SK-N-DZ (cell line): ENCODE measurements at regions not wholly inside any gene's neighbourhood (a gene's known extent, or its start where the extent isn't known, plus 50 kb on each side); places are given as distances from the start of the nearest gene placed in this dataset.

Source experiments
- DNase-seq: peaks from one replicate; pipeline ENCODE4 v3.0.0-alpha.2; 2015; ENCODE audit warnings: low spot score

DNA sequence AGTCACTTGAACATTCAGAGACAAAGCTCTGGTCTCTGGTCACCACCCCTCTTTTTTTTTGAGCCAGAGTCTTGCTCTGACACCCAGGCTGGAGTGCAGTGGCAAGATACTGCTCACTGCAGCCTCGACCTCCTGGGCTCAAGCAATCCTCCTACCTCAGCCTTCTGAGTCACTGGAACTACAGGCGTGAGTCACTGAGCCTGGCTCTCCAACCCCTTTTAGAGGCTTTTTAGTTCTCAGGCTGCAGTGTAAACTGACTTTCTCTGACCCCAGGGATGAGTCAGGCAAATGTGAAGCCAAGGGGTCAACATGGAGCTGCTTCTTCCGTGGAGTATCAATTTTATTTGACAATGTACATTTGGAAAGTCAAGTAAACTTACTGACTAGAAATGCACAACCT, 229.2 kb downstream of the PTTG2 start:
- no peak for DNase-seq

DNA sequence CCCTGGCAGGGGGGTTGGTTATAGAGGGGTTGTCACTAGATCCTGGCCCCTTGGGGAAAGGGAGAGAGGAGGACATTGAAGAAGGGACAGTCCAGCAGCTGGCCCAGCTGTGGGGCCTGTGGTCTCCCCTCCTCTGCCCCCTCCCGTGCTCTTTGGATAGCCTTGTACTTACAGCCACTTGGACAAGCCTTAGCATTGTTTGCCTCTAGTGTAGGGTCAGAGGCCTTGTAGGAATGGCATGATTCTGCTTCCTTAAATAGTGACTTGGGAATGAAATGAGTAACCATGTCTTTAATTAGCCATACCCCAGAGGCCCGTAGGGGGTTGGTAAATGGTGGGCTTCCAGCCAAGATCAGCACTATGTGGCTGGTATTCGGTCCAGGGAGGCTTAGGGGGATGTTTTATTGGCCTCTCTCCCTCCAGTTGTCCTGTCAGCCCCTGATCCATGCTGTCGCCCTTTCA, 230.6 kb downstream of the PTTG2 start:
- no peak for DNase-seq

DNA sequence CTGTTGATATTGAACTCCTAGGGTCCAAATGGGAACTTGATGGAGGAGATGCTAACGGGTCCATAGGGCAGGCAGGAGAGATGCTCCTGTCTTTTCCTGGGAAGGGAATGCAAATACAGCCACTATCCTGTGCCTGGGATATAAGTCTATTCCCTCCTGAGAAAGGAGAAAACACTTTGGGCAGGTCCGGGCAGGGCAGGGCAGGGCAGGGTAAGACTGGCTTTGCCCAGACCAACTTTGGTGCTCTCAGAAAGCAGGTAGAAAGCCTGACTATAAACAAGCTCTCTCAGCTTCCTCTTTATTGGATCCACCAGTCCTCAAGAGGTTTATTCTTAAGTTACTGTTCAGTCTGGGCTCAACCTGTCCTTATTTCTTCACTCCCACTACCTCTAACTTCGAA, 232.3 kb downstream of the PTTG2 start:
- DNase-seq, result no peak

DNA sequence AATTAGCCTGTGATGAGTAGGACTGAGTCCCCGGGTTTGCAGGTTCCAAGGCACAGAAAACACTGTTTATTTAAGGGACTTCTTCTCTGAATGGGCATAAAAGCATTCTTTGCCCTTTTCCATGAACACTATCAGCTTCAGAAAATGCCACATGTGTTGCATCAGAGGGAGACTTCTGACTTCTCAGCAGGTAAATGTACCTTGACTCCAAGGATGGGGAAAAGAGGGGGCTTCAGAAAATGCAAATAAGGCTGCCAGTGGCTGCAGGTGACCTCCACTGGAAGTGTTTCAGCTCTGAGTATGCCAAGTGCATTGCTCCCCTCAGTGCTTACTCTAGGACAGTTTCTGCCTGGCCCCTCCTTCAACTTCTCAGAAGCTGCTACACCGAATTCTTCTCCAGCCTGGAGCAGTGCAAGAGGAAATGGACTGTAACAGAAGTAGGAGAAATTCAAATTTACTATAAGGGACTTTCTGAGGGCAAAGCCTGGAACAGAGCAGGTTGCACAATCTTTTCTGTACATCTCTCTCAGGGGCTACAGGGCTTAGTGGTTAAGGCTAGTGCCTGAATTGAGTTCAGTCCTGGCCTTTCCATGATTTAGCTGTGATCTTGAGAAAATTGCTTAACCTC, 233.2 kb downstream of the PTTG2 start:
- DNase-seq, result no peak

DNA sequence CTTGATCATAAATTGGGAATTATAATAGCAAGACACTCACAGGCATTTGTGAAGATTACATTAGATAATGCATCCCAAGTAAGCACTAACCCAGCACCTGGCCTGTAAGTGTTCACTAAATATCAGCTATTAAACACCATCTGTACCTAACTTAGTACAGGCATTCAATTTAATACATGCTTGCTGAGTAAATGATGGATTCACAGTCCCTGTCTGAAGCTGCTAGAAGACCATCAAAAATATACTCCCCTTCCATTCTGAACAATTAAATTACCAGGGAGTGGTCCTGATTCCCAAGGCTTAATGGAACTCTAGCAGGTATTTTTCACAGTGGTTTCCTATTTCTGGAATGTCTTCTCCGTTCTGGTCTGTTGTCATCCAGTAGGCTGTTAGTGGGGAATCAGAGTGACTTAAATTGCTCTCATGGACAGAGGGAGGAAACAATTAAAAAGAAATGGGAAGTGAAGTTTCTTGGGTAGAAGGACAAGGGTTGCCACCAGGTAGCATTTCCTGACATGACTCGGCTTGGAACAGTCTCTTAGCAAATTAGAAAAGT, 233.9 kb downstream of the PTTG2 start:
- no peak for DNase-seq

DNA sequence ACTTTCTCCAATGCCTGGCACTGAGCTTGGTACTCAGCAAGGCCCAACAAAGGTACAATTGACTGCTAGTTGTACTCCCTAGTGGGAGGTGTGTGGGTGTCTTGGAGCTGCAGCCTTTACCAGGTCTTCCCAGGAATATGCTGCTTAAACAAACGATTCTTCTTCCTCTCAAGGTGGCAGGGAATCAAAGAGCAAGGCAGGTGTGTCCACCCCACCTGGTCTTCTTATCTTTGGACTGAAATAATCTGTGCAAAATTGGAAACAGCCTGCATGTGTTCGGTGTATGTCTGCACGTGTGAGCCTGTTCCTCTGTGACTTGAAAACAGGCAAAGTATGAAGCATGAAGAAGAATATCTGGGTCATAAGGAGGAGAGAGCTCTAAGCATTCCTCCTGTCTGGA, 235.3 kb downstream of the PTTG2 start:
- no peak for DNase-seq

DNA sequence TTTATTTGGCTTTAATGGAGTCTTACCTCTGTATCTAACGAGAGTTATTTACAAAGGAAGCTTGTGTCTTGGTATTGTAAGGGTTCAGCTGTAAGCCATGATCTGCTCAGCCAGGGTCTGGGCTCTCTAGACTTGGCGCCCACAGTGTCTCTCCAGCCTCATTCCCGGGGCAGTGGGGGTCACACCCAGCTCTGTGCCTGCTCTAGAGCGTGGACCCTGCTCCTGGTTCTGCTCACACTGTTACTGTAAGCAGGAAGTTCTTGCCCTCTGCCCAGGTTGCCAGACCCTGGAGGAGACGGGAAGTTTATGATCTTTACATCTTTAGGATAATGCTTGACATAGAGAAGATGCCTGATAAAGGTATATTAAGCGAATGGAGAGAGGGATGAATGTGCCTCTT, 235.7 kb downstream of the PTTG2 start:
- DNase-seq, result no peak

DNA sequence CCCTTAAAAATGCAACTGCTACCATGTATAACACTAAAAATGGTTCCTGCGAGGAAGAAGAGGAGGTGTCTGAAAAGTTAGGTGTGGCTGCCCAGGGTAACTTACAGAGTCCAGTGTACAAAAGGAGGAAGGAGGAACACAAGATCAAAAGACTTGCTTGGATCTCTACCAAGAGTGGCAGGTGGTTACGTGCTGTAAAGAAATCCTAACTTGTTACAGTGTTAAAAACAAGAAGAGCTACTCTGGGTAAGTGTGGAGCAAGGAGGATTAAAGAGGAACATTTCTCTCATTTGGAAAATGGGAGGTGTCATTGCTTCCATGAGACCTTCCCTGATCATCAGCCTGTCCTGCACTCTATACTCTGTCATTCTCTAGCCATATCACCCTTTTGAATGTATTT, 242.0 kb downstream of the PTTG2 start:
- no peak for DNase-seq

DNA sequence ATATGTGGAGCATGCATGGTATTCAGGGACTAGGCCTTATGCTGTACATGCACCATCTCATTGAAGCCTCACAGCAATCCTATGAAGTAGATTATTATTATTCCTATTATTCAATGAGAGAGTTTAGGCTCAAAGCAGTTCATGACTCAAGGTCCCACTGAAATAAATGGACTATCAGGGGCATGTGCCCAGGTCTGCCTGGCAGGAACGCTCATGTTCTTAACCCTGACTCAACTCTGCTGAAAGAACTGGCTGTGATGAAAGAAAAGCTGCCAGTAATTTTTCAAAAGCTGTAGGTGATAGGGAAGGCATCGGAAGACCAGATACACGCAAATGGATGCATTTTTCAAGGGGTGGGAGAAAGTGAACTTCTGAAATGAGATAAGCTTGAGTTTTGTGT, 243.4 kb downstream of the PTTG2 start:
- DNase-seq, result no peak

DNA sequence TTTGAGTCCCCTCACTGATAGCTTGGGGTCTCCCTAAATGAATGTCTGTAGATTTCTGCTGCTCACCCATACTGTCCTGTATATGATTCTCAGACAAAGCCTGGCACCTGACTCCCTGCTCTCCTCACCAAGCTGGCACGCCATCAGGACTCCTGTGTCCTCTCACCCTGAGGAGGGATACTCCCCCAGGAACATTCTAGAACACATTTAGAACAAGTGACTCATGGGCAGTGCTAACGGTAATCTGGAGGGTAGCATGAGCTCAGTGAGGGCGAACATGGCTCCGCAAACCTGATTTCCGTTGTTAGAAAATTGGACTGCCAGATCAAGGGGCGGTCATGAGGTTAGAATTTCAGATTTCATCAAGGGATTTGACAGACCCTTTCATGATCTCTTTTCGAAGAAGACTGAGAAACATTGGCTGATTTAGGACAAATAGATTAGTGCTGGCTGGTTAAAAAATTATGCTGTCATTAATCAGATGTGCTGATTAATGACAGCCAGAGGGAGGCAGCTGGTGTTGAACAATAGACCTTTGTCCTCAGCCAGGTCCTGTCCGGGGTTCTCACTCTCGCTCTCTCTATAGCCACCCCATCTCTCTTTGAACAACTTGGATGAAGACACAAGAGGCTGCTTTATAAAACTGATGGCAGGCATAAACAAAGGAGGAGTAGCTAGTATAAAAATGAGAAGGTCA, 244.3 kb downstream of the PTTG2 start:
- DNase-seq, result no peak

DNA sequence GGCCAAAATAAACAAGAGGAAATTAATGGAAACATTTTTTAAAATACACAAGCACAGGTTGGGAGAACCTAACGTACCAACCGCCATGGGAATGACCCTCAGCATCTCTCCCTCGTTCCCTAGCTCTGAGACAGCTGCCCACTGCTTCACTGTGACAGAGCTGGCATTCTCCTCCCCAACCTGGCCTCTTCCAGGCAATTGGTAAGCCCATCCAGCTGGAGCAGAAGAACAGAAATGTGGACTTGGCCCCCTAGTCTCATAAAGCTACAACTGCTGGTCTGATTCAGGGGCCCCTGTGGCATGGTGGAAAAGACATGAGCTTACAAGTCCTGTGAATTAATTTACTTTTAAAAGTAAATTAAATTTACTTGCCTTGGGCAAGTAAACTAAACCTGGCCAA, 245.1 kb downstream of the PTTG2 start:
- DNase-seq, result no peak

DNA sequence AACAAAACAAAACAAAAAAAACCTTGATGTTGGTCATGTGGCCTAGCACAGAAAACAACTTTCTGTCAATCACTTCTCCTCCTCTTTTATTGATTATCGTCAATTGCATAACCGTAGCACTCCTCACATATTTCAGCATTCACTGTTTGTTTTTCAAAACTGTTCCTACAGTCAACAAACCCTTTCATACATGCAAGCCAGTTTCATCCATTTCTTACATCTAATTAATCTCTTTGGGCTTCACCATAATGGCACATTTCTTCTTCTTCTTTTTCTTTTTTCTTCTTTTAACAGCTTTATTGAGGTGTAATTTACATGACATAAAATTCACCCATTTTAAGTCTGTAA, 246.9 kb downstream of the PTTG2 start:
- DNase-seq, result no peak

DNA sequence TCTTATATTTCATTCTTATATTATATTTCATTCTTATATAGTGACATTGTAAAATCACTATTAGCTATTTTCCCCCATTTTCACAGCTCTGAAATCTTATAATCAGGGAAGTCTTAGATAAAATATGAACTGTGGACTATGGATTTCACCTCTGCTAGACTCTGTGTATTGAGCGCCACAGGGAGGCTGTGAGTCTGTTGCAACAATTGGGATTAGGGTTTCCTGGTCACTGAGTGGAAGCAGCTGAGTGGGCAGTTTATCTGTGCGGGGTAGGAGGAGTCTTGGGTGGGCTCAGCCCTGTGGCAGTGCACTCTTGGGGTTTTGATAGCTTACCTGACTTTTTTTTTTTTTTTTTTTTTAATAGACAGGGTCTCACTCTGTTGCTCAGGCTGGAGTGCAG, 249.5 kb downstream of the PTTG2 start:
- no peak for DNase-seq

DNA sequence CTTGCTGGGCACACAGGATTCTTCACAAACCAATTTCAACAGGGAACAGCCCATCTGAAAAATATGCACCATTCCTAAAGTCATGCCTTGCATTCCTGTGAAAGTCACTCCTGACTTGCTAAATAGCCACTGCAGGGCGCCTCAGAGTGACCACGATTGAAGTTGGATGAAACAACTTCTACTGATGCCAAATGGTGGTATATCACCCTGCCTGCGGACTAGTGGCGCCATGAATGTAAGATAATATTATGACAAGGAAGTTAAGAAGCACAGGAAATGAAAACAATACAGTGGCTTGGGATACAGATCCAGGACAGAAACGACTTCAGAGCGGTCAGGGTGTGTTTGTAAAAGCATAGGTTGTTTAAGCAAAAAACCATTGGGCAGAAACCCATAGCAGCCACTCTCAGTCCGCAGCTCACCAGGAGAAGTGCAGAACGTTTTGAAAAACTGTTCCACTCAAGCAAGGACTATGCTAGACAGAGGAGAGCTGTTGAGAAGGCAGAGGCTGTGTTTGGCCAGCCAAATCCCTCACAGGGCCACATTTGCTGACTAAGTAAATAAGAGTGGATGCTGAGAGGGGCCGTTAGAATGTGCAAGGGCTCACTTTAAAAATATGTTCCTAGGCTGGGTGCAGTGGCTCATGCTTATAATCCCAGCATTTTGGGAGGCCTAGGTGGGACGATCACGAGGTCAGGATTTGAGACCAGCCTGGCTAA, 250.4 kb downstream of the PTTG2 start:
- no peak for DNase-seq

DNA sequence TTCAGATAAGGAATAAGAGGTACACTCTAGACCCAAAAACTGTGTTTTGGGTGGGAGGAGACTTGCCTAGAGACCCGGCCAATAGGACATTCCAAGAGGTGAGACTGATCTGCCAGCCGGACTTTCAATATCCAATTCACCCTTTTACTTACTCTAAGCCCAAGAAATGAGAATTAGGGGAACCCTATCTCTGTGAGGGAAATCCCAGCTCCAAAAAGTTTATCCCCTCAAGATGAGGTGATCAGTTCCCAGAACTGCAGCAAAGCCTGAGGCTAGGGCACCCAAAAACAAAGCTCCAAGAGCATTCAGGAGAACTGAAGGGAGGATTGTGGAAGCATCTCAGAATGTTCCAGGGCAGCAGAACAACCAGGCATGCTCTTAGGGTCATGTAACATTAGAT, 251.7 kb downstream of the PTTG2 start:
- DNase-seq, result no peak

DNA sequence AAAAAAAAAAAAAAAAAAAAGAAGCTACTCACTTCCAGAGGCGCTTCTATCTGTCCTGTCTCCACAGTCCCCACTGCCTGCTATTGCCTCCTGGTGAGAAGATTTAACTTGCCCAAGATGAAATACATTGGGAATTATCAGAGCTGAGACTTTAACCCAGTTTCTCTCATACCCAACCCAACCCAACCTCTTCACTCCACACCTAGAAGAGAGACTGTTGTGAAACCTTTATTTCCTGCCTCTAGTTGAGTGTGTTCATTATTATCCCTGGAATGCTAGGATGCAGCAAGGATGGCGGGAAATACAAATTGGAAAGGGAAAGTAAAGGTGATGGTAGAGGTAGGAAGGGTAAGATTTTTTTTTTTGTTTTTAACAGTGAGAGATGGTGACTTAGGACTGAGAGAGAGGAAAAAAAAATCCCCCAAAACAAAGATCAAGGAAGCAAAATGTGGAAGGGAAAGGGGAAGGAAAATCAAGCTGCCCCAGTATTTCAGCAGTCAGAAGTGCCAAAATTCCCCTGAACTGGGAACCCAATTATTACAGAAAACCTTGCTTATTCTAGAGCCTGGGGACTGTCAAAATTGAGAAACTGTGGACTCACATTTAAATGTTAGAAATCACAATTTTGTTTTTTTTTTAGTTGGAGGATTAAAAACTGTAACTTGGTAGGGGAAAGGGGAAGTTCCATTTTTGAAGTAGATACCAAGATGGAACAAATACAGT, 253.0 kb downstream of the PTTG2 start:
- no peak for DNase-seq

DNA sequence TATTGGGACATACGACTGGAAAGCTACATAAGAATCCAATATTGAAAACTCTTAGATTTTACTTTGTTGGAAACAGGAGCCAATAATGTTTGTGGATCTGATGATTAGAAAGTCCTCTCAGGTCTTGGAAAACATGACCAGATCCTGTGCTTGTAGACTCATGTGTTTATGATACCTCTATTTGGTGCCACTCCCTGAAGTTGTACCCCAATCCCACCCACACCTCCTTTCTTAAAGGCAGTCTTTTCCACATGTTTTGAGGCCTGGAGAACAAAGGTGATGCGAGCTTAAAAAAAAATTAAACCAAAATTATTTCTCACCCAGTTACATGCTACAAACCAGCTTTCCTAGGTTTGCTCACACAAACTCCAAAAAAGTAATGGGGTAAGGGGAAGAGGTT, 262.7 kb downstream of the PTTG2 start:
- DNase-seq, result no peak

DNA sequence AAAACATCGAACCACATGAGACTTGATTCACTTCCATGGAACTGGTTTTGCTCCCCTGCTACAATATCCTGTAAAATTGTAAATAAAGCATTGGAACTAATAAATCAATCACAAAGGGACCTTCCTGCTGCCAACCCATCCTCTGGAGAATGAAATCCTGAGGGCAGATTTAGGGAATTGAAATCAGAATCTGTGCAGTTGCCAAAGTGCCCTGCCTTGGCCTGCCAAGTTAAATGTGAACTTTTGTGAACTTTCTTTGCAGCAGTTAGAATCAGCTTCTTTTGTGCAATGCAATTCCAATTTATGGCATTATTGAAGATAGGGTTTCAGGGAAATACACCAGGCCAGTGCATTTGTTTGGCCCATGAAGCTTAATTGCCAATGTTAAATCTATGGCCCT, 263.1 kb downstream of the PTTG2 start:
- DNase-seq, result no peak

DNA sequence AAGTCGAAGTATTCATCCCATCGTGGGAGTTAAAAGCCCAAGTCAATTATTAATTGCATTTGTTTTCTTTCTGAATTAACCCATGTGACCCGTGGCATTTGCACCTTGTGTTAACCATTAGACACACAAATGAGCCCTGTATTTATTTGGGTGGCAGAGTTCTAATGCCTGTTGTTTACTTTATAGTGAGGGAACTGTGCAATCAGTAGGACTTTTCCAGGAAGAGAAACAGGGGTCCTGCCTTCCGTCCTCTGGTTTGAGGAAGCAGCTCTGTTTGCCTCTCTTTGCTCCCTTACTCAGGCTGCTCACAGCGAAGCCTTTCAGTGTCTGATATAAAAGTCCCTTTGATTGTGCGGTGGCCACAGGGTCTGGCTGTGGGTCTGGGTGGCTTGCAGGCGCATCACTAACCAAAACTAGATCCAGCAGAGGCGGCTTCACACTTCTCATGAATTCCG, 263.6 kb downstream of the PTTG2 start:
- DNase-seq, result no peak

DNA sequence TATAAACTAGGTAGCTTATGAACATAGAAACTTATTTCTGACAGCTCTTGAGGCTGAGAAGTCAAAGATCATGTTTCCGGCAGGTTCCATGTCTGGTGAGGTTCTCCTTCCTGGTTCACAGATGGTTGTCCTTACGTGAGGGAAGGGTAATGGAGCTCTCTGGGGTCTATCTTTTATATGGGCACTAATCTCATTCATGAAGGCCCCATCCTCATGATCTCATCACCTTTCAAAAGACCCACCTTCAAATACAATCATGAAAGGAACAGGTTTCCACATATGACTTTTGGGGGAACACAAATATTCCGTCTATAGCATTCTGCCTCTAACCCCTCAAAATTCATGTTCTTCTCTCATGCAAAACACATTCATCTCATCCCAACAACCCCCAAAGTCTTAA, 264.7 kb downstream of the PTTG2 start:
- no peak for DNase-seq

DNA sequence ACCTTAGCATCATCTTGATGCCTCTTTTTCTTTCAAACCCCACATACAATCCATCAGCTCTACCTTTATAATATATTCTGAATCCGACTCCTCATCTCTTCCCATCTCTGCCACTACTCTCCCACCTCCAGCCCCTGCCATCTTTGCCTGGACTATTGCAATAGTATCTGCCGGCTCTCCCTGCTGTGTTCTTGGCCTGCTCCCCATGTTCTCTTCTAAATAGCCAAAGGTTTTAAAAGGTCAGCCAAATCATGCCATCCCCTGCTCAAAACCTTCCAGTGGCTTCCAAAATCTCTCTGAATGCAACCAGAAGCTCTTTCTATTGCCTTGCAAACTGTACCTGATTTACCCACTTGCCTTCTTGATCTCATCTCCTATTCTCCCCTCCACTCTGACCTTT, 266.0 kb downstream of the PTTG2 start:
- no peak for DNase-seq
